Mucosa of stomach (tissue), 1 donor: ENCODE measurements at regions not wholly inside any gene's neighbourhood (a gene's known extent, or its start where the extent isn't known, plus 50 kb on each side); places are given as distances from the start of the nearest gene placed in this dataset.

Source experiments
- H3K27me3 ChIP-seq: one replicate; pipeline ENCODE4 v1.7.0; 2013; ENCODE audit warnings: mild to moderate bottlenecking, low read length; ENCODE audit not compliant: control insufficient read depth, insufficient read depth
- H3K36me3 ChIP-seq: one replicate; pipeline ENCODE4 v1.7.0; 2013; ENCODE audit warnings: low read length; ENCODE audit not compliant: control insufficient read depth, insufficient read depth
- H3K4me1 ChIP-seq: one replicate; pipeline ENCODE4 v1.7.0; 2013; ENCODE audit warnings: mild to moderate bottlenecking, low read length; ENCODE audit not compliant: control insufficient read depth, insufficient read depth
- H3K4me3 ChIP-seq: one replicate; pipeline ENCODE4 v1.7.0; 2013; ENCODE audit warnings: low read length
- H3K9ac ChIP-seq: one replicate; pipeline ENCODE4 v1.7.0; 2013; ENCODE audit warnings: mild to moderate bottlenecking, low read length, moderate library complexity
- H3K9me3 ChIP-seq: one replicate; pipeline ENCODE4 v1.7.0; 2013; ENCODE audit warnings: mild to moderate bottlenecking, low read length, moderate library complexity; ENCODE audit not compliant: control insufficient read depth
- donor health status: Pancreatic carcinoma.

GRCh38 chr1:228923973-228924686 lies 188.9 kb downstream of the RHOU start:
- Histone ChIP-seq H3K4me1 (no peaks in the 10 kb centered on the region), H3K4me3 (no peak overlapping the region), H3K9ac (no peak overlapping the region), H3K27me3 (no peaks in the 10 kb centered on the region), H3K9me3 (no peaks in the 10 kb centered on the region), H3K36me3 (no peaks in the 10 kb centered on the region)

DNA sequence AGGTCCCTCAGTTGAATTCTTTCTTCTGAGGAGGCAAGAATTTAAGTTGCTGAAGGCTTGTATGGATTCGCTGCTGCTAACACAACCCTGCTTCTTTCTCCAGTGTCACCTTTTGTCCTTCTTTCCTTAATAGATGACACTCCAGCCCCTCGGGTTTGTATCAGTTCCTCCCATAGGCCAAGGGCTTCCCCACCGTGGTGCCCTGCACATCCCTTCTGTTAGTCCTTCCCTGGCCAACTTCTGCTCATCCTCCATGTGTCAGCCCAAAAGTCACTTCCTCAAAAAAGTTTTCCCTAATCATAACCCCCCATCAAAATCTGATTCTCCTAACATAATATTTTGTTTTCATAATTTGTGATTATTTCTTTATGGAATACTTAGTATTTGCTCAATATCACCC lies 190.4 kb downstream of the RHOU start:
- no peak overlapping the region for H3K4me3 ChIP-seq
- no peaks in the 10 kb centered on the region for H3K36me3 ChIP-seq
- H3K9me3 ChIP-seq = no peaks in the 10 kb centered on the region
- H3K4me1 ChIP-seq = no peaks in the 10 kb centered on the region
- no peaks in the 10 kb centered on the region for H3K27me3 ChIP-seq
- H3K9ac ChIP-seq = no peak overlapping the region

DNA sequence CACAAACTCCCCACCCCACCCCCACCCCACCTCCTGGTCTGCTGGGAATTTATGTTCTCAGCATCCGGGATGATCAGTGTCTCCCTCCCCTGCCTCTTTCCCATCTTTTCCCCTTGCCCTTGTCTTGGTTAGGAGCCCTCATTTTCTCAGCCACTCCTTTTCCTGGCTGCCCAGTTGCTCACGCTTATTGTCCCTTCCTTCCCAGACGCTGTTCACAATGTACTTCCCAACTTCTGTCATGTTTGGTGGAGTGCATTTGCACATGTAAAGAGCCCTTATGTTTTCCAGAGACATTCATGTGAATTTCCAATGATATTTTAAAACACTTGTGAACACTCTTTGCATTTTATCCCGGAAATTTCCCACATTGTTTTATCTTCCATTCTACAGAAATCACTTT lies 192.1 kb downstream of the RHOU start:
- no peaks in the 10 kb centered on the region for H3K4me1 ChIP-seq
- no peaks in the 10 kb centered on the region for H3K9me3 ChIP-seq
- no peaks in the 10 kb centered on the region for H3K36me3 ChIP-seq
- H3K9ac ChIP-seq = no peak overlapping the region
- H3K4me3 ChIP-seq = no peak overlapping the region
- no peaks in the 10 kb centered on the region for H3K27me3 ChIP-seq

DNA sequence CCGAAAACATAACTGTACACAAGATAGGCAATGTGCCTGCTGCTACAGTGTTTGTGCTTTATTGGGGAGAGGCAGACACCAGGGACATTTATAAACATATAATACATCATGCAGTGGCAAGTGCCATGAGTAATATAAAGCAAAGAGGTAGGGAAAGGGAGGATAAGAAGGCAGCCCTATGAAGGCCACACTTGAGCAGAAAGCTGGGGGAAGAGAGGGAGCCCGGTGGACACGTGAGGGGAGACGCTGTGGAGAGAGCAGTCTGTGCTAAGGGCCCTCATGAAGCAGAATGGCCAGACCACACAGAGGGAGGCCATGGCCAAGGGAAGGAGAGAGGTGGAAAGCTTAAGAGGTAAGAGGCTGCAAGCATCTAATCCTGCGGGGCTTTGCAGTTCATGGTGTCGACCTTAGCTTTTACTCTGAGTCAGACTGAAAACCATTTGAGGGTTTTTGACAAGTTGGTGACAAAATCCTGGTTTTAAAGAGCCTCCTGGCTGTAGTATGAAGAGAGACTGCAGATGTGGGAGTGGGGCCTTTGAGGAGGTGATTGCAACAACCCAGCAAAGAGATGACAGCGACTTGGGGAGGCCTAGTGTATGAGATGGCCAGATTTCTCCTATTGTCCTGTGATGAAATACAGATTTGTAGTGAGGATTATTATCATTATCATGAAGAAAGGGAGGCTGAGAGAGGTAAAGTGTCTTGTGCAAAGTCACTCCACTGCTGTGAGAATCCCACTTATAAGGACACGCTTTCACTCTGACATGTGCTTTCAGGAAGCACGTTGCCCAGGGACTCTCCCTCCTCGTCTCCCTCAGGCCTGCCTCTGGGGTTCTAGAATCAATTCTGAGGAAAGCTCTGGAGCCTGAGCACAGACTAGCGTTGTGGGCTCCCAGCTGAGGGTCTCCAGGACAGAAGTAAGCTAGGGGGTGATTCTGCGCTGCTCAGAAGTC lies 192.9 kb downstream of the RHOU start:
- H3K9me3 ChIP-seq = no peaks in the 10 kb centered on the region
- H3K27me3 ChIP-seq = no peaks in the 10 kb centered on the region
- no peak overlapping the region for H3K4me3 ChIP-seq
- H3K9ac ChIP-seq = no peak overlapping the region
- H3K4me1 ChIP-seq = no peaks in the 10 kb centered on the region
- no peaks in the 10 kb centered on the region for H3K36me3 ChIP-seq

GRCh38 chr1:228929476-228930027 lies 194.3 kb downstream of the RHOU start:
- no peak overlapping the region for H3K9ac ChIP-seq
- no peaks in the 10 kb centered on the region for H3K9me3 ChIP-seq
- no peaks in the 10 kb centered on the region for H3K27me3 ChIP-seq
- no peaks in the 10 kb centered on the region for H3K36me3 ChIP-seq
- no peak overlapping the region for H3K4me3 ChIP-seq
- peaks cover 4% of the 10 kb centered on the region for H3K4me1 ChIP-seq

- Histone ChIP-seq H3K4me1 (peaks cover 10% of the 10 kb centered on the region), H3K4me3 (no peak overlapping the region), H3K36me3 (no peaks in the 10 kb centered on the region), H3K9me3 (no peaks in the 10 kb centered on the region), H3K27me3 (no peaks in the 10 kb centered on the region), H3K9ac (no peak overlapping the region)
Measured at GRCh38 chr1:228930479-228930957, 195.2 kb downstream of the RHOU start.

DNA sequence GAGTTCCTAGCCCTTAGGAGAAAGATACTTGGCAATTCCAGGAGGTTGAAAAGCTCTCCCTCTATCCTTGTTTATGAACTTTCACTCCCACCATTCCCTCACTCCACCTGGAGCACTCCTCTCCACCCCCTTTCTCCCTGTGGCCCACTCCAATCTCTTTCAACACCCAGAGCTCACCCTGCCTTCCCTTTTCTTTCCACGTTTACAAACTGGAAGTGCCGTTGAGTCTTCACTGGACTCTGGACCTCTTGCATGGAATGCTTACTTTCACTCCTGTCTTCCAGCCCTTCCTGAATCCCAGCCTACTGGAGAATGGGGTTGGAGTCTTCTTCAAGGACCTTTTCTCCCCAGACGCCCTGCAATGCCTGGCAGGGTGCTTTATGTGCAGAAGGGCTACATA lies 198.5 kb downstream of the RHOU start:
- no peak overlapping the region for H3K4me3 ChIP-seq
- H3K9ac ChIP-seq = no peak overlapping the region
- no peaks in the 10 kb centered on the region for H3K9me3 ChIP-seq
- no peaks in the 10 kb centered on the region for H3K27me3 ChIP-seq
- no peaks in the 10 kb centered on the region for H3K36me3 ChIP-seq
- peaks cover 26% of the 10 kb centered on the region for H3K4me1 ChIP-seq

- no peak overlapping the region for H3K4me3 ChIP-seq
- peaks cover 26% of the 10 kb centered on the region for H3K4me1 ChIP-seq
- H3K36me3 ChIP-seq = no peaks in the 10 kb centered on the region
- H3K27me3 ChIP-seq = no peaks in the 10 kb centered on the region
- H3K9ac ChIP-seq = no peak overlapping the region
- no peaks in the 10 kb centered on the region for H3K9me3 ChIP-seq
Measured at GRCh38 chr1:228935198-228935663, 200.0 kb downstream of the RHOU start.

DNA sequence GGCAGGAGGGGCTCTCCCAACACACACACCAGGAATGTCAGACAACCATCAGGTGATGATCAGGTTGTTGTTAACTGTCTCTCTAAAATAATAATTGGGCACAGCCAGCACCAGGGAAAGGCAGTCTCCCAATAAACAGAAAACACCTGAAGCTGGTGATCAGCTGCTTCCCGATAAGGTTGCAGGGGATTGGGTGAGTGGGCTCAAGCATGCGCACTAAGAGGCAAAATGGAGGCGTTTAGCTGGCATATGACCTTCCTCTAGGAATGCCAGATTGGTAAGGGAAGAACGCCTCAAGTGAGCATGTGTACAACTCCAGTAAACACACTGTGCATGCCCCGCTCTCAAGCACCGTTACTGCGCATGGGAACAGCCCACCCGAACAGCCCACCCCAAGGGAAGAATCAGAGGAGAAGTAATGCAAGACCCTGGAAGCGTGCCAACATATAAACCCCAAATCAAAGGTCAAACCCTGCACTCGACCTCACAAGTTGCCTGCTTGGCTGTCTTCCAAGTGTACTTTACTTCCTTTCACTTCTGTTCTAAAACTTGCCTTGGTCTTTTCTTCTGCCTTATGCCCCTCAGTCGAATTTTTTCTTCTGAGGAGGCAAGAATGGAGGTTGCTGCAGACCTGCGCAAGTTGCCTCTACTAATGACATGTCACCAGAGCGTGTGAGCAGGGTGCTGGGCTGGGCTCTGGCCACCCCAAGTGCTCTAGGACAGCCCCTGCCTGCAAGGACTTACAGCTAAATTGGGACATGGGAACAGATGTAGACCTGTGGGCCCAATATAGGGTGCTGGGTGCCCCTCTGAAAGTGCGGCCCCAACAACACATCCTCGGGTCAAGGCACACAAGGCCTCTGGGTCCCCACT lies 200.8 kb downstream of the RHOU start:
- Histone ChIP-seq H3K36me3 (no peaks in the 10 kb centered on the region), H3K9ac (no peak overlapping the region), H3K4me1 (peaks cover 31% of the 10 kb centered on the region), H3K9me3 (no peaks in the 10 kb centered on the region), H3K4me3 (no peak overlapping the region), H3K27me3 (no peaks in the 10 kb centered on the region)

DNA sequence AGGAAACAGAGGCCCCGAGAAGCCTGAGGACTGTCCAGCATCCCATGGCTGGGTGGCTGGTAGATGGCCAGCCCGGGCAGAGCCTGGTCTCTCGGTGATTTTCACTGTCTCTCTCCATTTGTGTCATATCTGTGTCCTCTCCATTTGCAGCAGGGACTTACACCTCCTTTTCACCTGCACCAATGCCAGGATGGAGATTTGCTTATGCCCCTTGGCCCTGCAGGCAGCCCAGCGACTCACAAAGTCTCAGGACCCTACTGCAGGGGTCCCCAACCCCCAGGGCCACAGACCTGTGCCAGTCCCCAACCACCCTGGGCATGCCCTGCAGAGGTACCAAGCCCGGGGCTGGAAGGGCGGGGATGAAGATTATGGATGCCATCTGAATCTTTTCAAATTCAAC lies 201.6 kb downstream of the RHOU start:
- H3K27me3 ChIP-seq = no peaks in the 10 kb centered on the region
- no peak overlapping the region for H3K4me3 ChIP-seq
- peaks cover 32% of the 10 kb centered on the region for H3K4me1 ChIP-seq
- H3K9me3 ChIP-seq = no peaks in the 10 kb centered on the region
- no peaks in the 10 kb centered on the region for H3K36me3 ChIP-seq
- H3K9ac ChIP-seq = no peak overlapping the region

GRCh38 chr1:228937351-228937750 lies 202.1 kb downstream of the RHOU start:
- H3K9ac ChIP-seq = no peak overlapping the region
- H3K36me3 ChIP-seq = no peaks in the 10 kb centered on the region
- no peaks in the 10 kb centered on the region for H3K27me3 ChIP-seq
- H3K4me1 ChIP-seq = peaks cover 32% of the 10 kb centered on the region
- H3K9me3 ChIP-seq = no peaks in the 10 kb centered on the region
- no peak overlapping the region for H3K4me3 ChIP-seq
